Keratinocyte (primary cell): ENCODE measurements at regions not wholly inside any gene's neighbourhood (a gene's known extent, or its start where the extent isn't known, plus 50 kb on each side); places are given as distances from the start of the nearest gene placed in this dataset.

Experiments
- DNase-seq: peaks from one replicate; pipeline ENCODE4 v3.0.0-alpha.2; 2011; ENCODE audit warnings: low read depth, missing footprints, low spot score
- FAIRE-seq: peaks from 2 replicates; lab custom pipeline; 2011; peaks lifted over from hg19 to GRCh38; lab: Jason Lieb, UNC
- H2AFZ ChIP-seq: 2 replicates; pipeline ENCODE4 v1.6.0; 2012; ENCODE audit warnings: low read length, control low read depth, inconsistent platforms; ENCODE audit not compliant: control insufficient read depth
- H3K27ac ChIP-seq: 2 replicates; pipeline ENCODE4 v1.5.1; 2011; ENCODE audit warnings: low read length; ENCODE audit not compliant: control insufficient read depth, insufficient read depth
- H3K27me3 ChIP-seq: 3 replicates; pipeline ENCODE4 v1.6.0; 2011; ENCODE audit warnings: low read length; ENCODE audit not compliant: control insufficient read depth, insufficient read depth; ENCODE audit errors: extremely low read depth
- H3K36me3 ChIP-seq, 2 experiments: 2 replicates in 1 of 2; 3 replicates in 1 of 2; pipeline ENCODE4 v1.5.1; 2011; ENCODE audit warnings: low read length in 2 of 2, mild to moderate bottlenecking in 1 of 2; ENCODE audit not compliant: control insufficient read depth in 2 of 2, insufficient read depth in 2 of 2; ENCODE audit errors: extremely low read depth in 1 of 2
- H3K4me1 ChIP-seq: 3 replicates; pipeline ENCODE4 v1.5.1; 2011; ENCODE audit warnings: low read length; ENCODE audit not compliant: control insufficient read depth, insufficient read depth; ENCODE audit errors: extremely low read depth
- H3K4me2 ChIP-seq: 3 replicates; pipeline ENCODE4 v1.6.0; 2011; ENCODE audit warnings: low read depth, low read length; ENCODE audit not compliant: control insufficient read depth, insufficient read depth; ENCODE audit errors: extremely low read depth
- H3K4me3 ChIP-seq, 3 experiments: fragments of 200-600 bp in 1 of 3; sonication (generic) in 1 of 3; 2 replicates in 2 of 3; 3 replicates in 1 of 3; pipeline ENCODE4 v1.5.1; 2011 to 2016; ENCODE audit warnings: low read length in 3 of 3, mild to moderate bottlenecking in 3 of 3, control low read depth in 2 of 3, inconsistent platforms in 1 of 3, low read depth in 1 of 3, mixed read lengths in 1 of 3, mixed run types in 1 of 3, moderate library complexity in 1 of 3; ENCODE audit not compliant: control insufficient read depth in 2 of 3, insufficient read depth in 2 of 3; ENCODE audit errors: extremely low read depth in 1 of 3
- H3K79me2 ChIP-seq: 2 replicates; pipeline ENCODE4 v1.6.0; 2012; ENCODE audit warnings: low read length; ENCODE audit not compliant: control insufficient read depth, insufficient read depth
- H3K9ac ChIP-seq: 3 replicates; pipeline ENCODE4 v1.6.0; 2011; ENCODE audit warnings: low read length; ENCODE audit not compliant: control insufficient read depth, insufficient read depth; ENCODE audit errors: extremely low read depth
- H3K9me1 ChIP-seq: 3 replicates; pipeline ENCODE4 v1.6.0; 2011; ENCODE audit warnings: low read length; ENCODE audit not compliant: control insufficient read depth, insufficient read depth; ENCODE audit errors: extremely low read depth
- H3K9me3 ChIP-seq: 2 replicates; pipeline ENCODE4 v1.5.1; 2012; ENCODE audit warnings: low read depth, low read length; ENCODE audit not compliant: control insufficient read depth
- H4K20me1 ChIP-seq: 3 replicates; pipeline ENCODE4 v1.6.0; 2011; ENCODE audit warnings: low read length; ENCODE audit not compliant: control insufficient read depth, insufficient read depth; ENCODE audit errors: extremely low read depth
- CTCF ChIP-seq, 3 experiments: IDR thresholded peaks in 1 of 3; conservative IDR thresholded peaks in 1 of 3; optimal IDR thresholded peaks in 1 of 3; 2 replicates in 2 of 3; 3 replicates in 1 of 3; pipeline versions ENCODE3 to v1.5.1; 2011; ENCODE audit warnings: low read length in 3 of 3, mild to moderate bottlenecking in 3 of 3, moderate library complexity in 2 of 3, control low read depth in 1 of 3, inconsistent platforms in 1 of 3; ENCODE audit not compliant: insufficient read depth in 2 of 3; ENCODE audit errors: extremely low read depth in 1 of 3
- EZH2 ChIP-seq: IDR thresholded peaks from one replicate; pipeline ENCODE4 v1.6.1; 2012; ENCODE audit warnings: inconsistent platforms, mild to moderate bottlenecking, low read length, moderate library complexity
- dilution Hi-C: fragments of 300-500 bp; cut with MboI; formaldehyde crosslinking; loops from one replicate; pipeline ENCODE4 v1.7.0; 2020; ENCODE audit warnings: low sequenced_read_pairs; ENCODE audit not compliant: extremely low pct_ligation_motif_present

- no peak overlapping the region for H3K4me2 ChIP-seq
- peak; percentile 34 for FAIRE-seq
- no peaks in the 10 kb centered on the region for H4K20me1 ChIP-seq
- H3K9me1 ChIP-seq: no peaks in the 10 kb centered on the region
- no peaks in the 10 kb centered on the region for H3K27me3 ChIP-seq
- no peak overlapping the region for H3K9ac ChIP-seq
- no peak for DNase-seq
- H3K27ac ChIP-seq: no peak overlapping the region
- peaks cover 30% of the 10 kb centered on the region for H3K4me1 ChIP-seq
- no peak for TF ChIP-seq CTCF (optimal IDR thresholded peaks at IDR 0.05 in 1 of 3, IDR thresholded peaks at IDR 0.05 in 1 of 3, conservative IDR thresholded peaks at IDR 0.05 in 1 of 3; ENCODE audit: extremely low read depth in 1 of 3, insufficient read depth in 2 of 3, low read length in 3 of 3)
- no peak for TF ChIP-seq EZH2
- no peaks in the 10 kb centered on the region for H3K79me2 ChIP-seq
- dilution Hi-C loops: no loop called here
- no peaks in the 10 kb centered on the region for H3K36me3 ChIP-seq
- H3K9me3 ChIP-seq: no peaks in the 10 kb centered on the region
- H3K4me3 ChIP-seq: no peak overlapping the region
- H2AFZ ChIP-seq: no peak overlapping the region
Measured at GRCh38 chr5:111999286-111999685, 242.3 kb upstream of the NREP start.

- no peaks in the 10 kb centered on the region for H3K36me3 ChIP-seq
- H3K4me3 ChIP-seq: no peak overlapping the region
- no peaks in the 10 kb centered on the region for H3K79me2 ChIP-seq
- no peak for TF ChIP-seq EZH2
- no peak for TF ChIP-seq CTCF (optimal IDR thresholded peaks at IDR 0.05 in 1 of 3, IDR thresholded peaks at IDR 0.05 in 1 of 3, conservative IDR thresholded peaks at IDR 0.05 in 1 of 3; ENCODE audit: extremely low read depth in 1 of 3, insufficient read depth in 2 of 3, low read length in 3 of 3)
- FAIRE-seq (no peak), DNase-seq (no peak)
- no peaks in the 10 kb centered on the region for H3K9me1 ChIP-seq
- no peaks in the 10 kb centered on the region for H3K27me3 ChIP-seq
- H3K27ac ChIP-seq: no peak overlapping the region
- peak overlapping the region; percentile 7 for H3K4me2 ChIP-seq
- H4K20me1 ChIP-seq: no peaks in the 10 kb centered on the region
- no peak overlapping the region for H3K9ac ChIP-seq
- H2AFZ ChIP-seq: no peak overlapping the region
- dilution Hi-C loops: no loop called here
- no peaks in the 10 kb centered on the region for H3K9me3 ChIP-seq
- H3K4me1 ChIP-seq: peaks cover 30% of the 10 kb centered on the region
Measured at GRCh38 chr5:111998871-111999270, 241.9 kb upstream of the NREP start.
